Endothelial cell of umbilical vein (primary cell): ENCODE measurements at regions not wholly inside any gene's neighbourhood (a gene's known extent, or its start where the extent isn't known, plus 50 kb on each side); places are given as distances from the start of the nearest gene placed in this dataset.

Experiments used
- BruUV-seq: library from RNA; stranded (reverse); fragments of 400-500 nt; replicated peaks from 2 replicates; lab custom pipeline; 2021; lab: Mats Ljungman, UMichigan
- CTCF ChIA-PET: fragments of 300-600, 350-600 bp; sonication (Branson Sonifier 250); formaldehyde crosslinking; loops from one replicate; lab custom pipeline; 2021; ENCODE audit warnings: antibody characterized with exemption, inconsistent platforms; lab: Charles Lee
- POLR2A ChIA-PET: fragments of 300-600, 350-600 bp; sonication (Branson Sonifier 250); formaldehyde crosslinking; loops from one replicate; lab custom pipeline; 2021; ENCODE audit warnings: antibody characterized with exemption, inconsistent platforms; lab: Charles Lee
- DNase-seq: peaks from one replicate; pipeline ENCODE4 v3.0.0-alpha.2; 2011; ENCODE audit warnings: low read depth, low spot score
- FAIRE-seq: peaks from 2 replicates; lab custom pipeline; 2011; peaks lifted over from hg19 to GRCh38; lab: Jason Lieb, UNC
- H2AFZ ChIP-seq: 2 replicates; pipeline ENCODE4 v1.6.0; 2012; ENCODE audit warnings: low read depth, low read length, control low read depth, inconsistent platforms
- H3K27ac ChIP-seq: 2 replicates; pipeline ENCODE4 v1.5.1; 2011; ENCODE audit warnings: low read depth, mild to moderate bottlenecking, control low read depth, low read length, moderate library complexity; ENCODE audit not compliant: insufficient read depth
- H3K27me3 ChIP-seq, 2 experiments: 2 replicates each; pipeline versions ENCODE4 v1.6.0 to v1.6.1; 2011; ENCODE audit warnings: low read length in 2 of 2, mixed read lengths in 1 of 2; ENCODE audit not compliant: control insufficient read depth in 2 of 2, insufficient read depth in 2 of 2
- H3K36me3 ChIP-seq, 2 experiments: 2 replicates in 1 of 2; 3 replicates in 1 of 2; pipeline ENCODE4 v1.5.1; 2011; ENCODE audit warnings: low read length in 2 of 2, mild to moderate bottlenecking in 1 of 2, moderate library complexity in 1 of 2; ENCODE audit not compliant: control insufficient read depth in 2 of 2, insufficient read depth in 2 of 2; ENCODE audit errors: extremely low read depth in 1 of 2
- H3K4me1 ChIP-seq: 3 replicates; pipeline ENCODE4 v1.5.1; 2011; ENCODE audit warnings: mild to moderate bottlenecking, low read length; ENCODE audit not compliant: control insufficient read depth, insufficient read depth; ENCODE audit errors: extremely low read depth
- H3K4me2 ChIP-seq: 2 replicates; pipeline ENCODE4 v1.6.1; 2011; ENCODE audit warnings: low read length, control low read depth, mixed read lengths; ENCODE audit not compliant: insufficient read depth
- H3K4me3 ChIP-seq, 3 experiments: fragments of 200-600 bp in 1 of 3; sonication (generic), shearing (Covaris generic) in 1 of 3; replicated peaks in 1 of 3; 2 replicates each; pipeline ENCODE4 v1.5.1; 2011 to 2016; ENCODE audit warnings: control low read depth in 3 of 3, low read length in 3 of 3, mild to moderate bottlenecking in 2 of 3, inconsistent platforms in 1 of 3, low read depth in 1 of 3, moderate library complexity in 1 of 3; ENCODE audit not compliant: insufficient read depth in 1 of 3
- H3K79me2 ChIP-seq: 2 replicates; pipeline ENCODE4 v1.6.0; 2012; ENCODE audit warnings: low read length, inconsistent platforms; ENCODE audit not compliant: control insufficient read depth, insufficient read depth
- H3K9ac ChIP-seq: replicated peaks from 2 replicates; pipeline ENCODE3; 2011; ENCODE audit warnings: low read length, control low read depth; ENCODE audit not compliant: insufficient read depth; ENCODE audit errors: extremely low read depth
- H3K9me1 ChIP-seq: replicated peaks from 3 replicates; pipeline ENCODE4 v1.6.0; 2011; ENCODE audit warnings: mild to moderate bottlenecking, low read length; ENCODE audit not compliant: control insufficient read depth, insufficient read depth; ENCODE audit errors: extremely low read depth
- H3K9me3 ChIP-seq: replicated peaks from 2 replicates; pipeline ENCODE4 v1.5.1; 2012; ENCODE audit warnings: low read length, inconsistent platforms; ENCODE audit not compliant: control insufficient read depth, insufficient read depth
- H4K20me1 ChIP-seq: replicated peaks from 2 replicates; pipeline ENCODE3; 2011; ENCODE audit warnings: mild to moderate bottlenecking, low read length; ENCODE audit not compliant: control insufficient read depth, insufficient read depth; ENCODE audit errors: extremely low read depth
- FOS ChIP-seq: IDR thresholded peaks from 2 replicates; pipeline ENCODE4 v1.6.1; 2011; ENCODE audit warnings: mild to moderate bottlenecking, low read length, moderate library complexity, borderline replicate concordance; ENCODE audit not compliant: insufficient read depth
- GATA2 ChIP-seq: IDR thresholded peaks from 2 replicates; pipeline ENCODE4 v1.7.0; 2011; ENCODE audit warnings: low read depth, mild to moderate bottlenecking, moderate library complexity, mixed read lengths, low read length; ENCODE audit not compliant: insufficient read length, insufficient read depth
- JUN ChIP-seq: IDR thresholded peaks from 2 replicates; pipeline ENCODE4 v1.6.1; 2011; ENCODE audit warnings: borderline replicate concordance, low read depth; ENCODE audit not compliant: insufficient read length, insufficient read depth
- POLR2A ChIP-seq: IDR thresholded peaks from 2 replicates; pipeline ENCODE4 v1.6.1; 2012; ENCODE audit warnings: low read depth, mild to moderate bottlenecking, control low read depth, low read length
- POLR2AphosphoS5 ChIP-seq: IDR thresholded peaks from 2 replicates; pipeline ENCODE4 v1.6.1; 2012; ENCODE audit warnings: low read depth, mild to moderate bottlenecking, control low read depth, low read length, moderate library complexity; ENCODE audit not compliant: insufficient read depth
- dilution Hi-C: fragments of 300-500 bp; cut with MboI; formaldehyde crosslinking; loops from one replicate; pipeline ENCODE4 v1.15.0; 2019; ENCODE audit warnings: low sequenced_read_pairs; ENCODE audit not compliant: extremely low pct_ligation_motif_present
- intact Hi-C: fragments of 100-400 bp; cut with micrococcal nuclease; formaldehyde crosslinking; loops from one replicate; pipeline ENCODE4 v1.10.0; 2022
- TF ChIP-seq, protein P1 (sequence below): IDR thresholded peaks from 2 replicates; pipeline ENCODE4 v1.6.1; 2011; ENCODE audit not compliant: insufficient read depth, insufficient read length

DNA sequence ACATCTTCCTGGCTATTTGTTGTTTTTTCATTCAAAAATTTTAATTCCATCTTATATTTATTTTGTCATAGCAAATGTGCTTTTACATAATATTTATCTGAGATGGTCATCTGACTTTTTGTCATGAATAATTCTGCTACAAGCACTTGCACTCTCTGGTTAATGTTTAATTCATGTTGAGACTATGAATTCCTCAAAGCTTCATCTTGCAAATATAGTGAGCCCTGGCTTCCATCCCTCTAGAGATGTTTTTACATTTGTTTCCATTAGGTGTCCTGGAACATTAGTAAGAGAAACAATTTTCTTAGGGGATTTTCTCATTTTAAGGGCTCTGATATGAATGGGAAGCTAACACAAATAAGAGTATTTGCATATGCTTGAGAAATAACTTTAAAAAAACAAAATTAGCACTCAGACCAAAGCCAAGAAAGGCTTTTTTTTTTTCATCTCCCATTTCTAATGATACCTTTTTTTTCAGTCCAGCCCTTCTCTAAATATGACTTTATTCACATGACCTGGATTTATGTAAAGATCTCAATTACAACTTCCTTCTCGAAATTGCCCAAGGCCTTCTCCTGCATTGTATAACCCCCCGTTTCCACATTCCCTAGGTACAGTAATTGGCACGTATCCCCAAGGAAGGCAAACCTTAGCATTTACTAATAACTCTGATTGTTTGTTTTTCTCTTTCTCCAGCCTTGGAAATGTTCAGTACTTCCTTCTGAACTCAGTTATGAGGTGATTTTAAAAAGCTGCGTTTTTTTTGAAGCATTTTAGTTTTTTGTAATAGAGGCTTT lies 797.0 kb upstream of the GJE1 start:
- no peaks in the 10 kb centered on the region for H4K20me1 ChIP-seq
- no peaks in the 10 kb centered on the region for H3K4me1 ChIP-seq
- no TSS peak for BruUV-seq
- H3K9ac ChIP-seq, result no peak overlapping the region
- H2AFZ ChIP-seq, result no peak overlapping the region
- no peak for FAIRE-seq
- no peak overlapping the region for H3K4me3 ChIP-seq
- CTCF ChIA-PET, result no interaction called here
- H3K4me2 ChIP-seq, result no peak overlapping the region
- no peaks in the 10 kb centered on the region for H3K27me3 ChIP-seq
- no peak for TF ChIP-seq JUN
- no peak for TF ChIP-seq POLR2AphosphoS5
- TF ChIP-seq, protein P1, sequence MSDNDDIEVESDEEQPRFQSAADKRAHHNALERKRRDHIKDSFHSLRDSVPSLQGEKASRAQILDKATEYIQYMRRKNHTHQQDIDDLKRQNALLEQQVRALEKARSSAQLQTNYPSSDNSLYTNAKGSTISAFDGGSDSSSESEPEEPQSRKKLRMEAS, result no peak
- no peak for TF ChIP-seq GATA2
- TF ChIP-seq FOS, result no peak
- TF ChIP-seq POLR2A, result no peak
- H3K79me2 ChIP-seq, result no peaks in the 10 kb centered on the region
- no peaks in the 10 kb centered on the region for H3K9me3 ChIP-seq
- dilution Hi-C loops, result no loop called here
- POLR2A ChIA-PET, result no interaction called here
- H3K27ac ChIP-seq, result no peak overlapping the region
- H3K36me3 ChIP-seq, result no peaks in the 10 kb centered on the region
- H3K9me1 ChIP-seq, result no peaks in the 10 kb centered on the region
- no peak for DNase-seq
- intact Hi-C loops, result no loop called here

DNA sequence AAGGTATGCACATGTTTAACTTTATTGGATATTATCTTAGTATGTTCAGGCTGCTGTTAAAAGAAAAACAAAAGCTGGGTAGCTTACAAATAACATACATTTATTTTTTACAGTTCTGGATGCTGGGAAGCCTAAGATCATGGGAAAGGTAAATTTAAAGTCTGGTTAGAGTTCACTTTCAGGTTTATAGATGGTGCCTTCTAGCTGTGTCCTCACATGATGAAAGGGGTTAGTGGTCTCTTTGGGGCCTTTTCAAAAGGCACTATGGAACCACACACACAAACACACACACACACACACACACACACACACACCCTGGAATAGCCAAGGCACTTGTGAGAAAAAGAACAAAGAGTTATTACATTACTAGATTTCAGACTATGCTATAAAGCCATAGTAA lies 805.8 kb upstream of the GJE1 start:
- H3K36me3 ChIP-seq, result no peaks in the 10 kb centered on the region
- TSS peak; percentile 98 for BruUV-seq
- peaks cover 4% of the 10 kb centered on the region for H3K4me1 ChIP-seq
- peak overlapping the region; percentile 74 for H3K9ac ChIP-seq
- peak overlapping the region; percentile 72 for H3K4me2 ChIP-seq
- no peaks in the 10 kb centered on the region for H3K9me1 ChIP-seq
- H3K9me3 ChIP-seq, result no peaks in the 10 kb centered on the region
- peak overlapping the region; percentile 82 for H3K27ac ChIP-seq
- H3K4me3 ChIP-seq, result peak overlapping the region in 1 of 3 experiments; percentile 34
- H3K79me2 ChIP-seq, result no peaks in the 10 kb centered on the region
- no peak for FAIRE-seq
- POLR2A ChIA-PET, result no interaction called here
- intact Hi-C loops (loop anchor here (1.0 to 10.0 kb wide), 3 partner anchors 125 to 1952 kb away; partner anchors contain the start of gene CITED2), dilution Hi-C loops (no loop called here)
- H4K20me1 ChIP-seq, result no peaks in the 10 kb centered on the region
- H2AFZ ChIP-seq, result peak overlapping the region; percentile 39
- CTCF ChIA-PET, result interaction anchor here (1.1 to 1.3 kb wide), 2 partner anchors 254 to 1957 kb away, joined by 3 to 5 read pairs; no protein-coding TSS in a partner anchor
- no peak for DNase-seq
- TF ChIP-seq POLR2AphosphoS5 (no peak), FOS (no peak)
- no peaks in the 10 kb centered on the region for H3K27me3 ChIP-seq
